Aorta (tissue), 5 donors: ENCODE measurements at regions not wholly inside any gene's neighbourhood (a gene's known extent, or its start where the extent isn't known, plus 50 kb on each side); places are given as distances from the start of the nearest gene placed in this dataset.
"Not testable (repeated sequence)": the region's sequence is repeated elsewhere in the genome, so short reads cannot be mapped to it uniquely, and the experiment has no call there.

Source experiments
- ATAC-seq: fragments of 200-7000 bp; cut with Tn5 transposase; one replicate; pipeline ENCODE4 v1.9.1; 2022; ENCODE audit warnings: moderate library complexity; ENCODE audit not compliant: low FRiP score
- DNase-seq, 2 donors: peaks; one replicate each; pipeline ENCODE4 v3.0.0-alpha.2; 2020
- H3K27ac ChIP-seq, 2 donors: one replicate each; pipeline ENCODE4 v1.5.1; 2013; ENCODE audit warnings: low read length in 2 of 2, mild to moderate bottlenecking in 2 of 2, moderate library complexity in 2 of 2, control low read depth in 1 of 2, inconsistent platforms in 1 of 2, low read depth in 1 of 2
- H3K27me3 ChIP-seq, 2 donors: one replicate each; pipeline ENCODE4 v1.6.1; 2013; ENCODE audit warnings: control low read depth in 1 of 2, low read length in 1 of 2, mild to moderate bottlenecking in 1 of 2, moderate library complexity in 1 of 2; ENCODE audit not compliant: insufficient read depth in 2 of 2, control insufficient read depth in 1 of 2
- H3K36me3 ChIP-seq, 2 donors: one replicate each; pipeline ENCODE4 v1.6.1; 2013; ENCODE audit warnings: control low read depth in 1 of 2, low read length in 1 of 2, mild to moderate bottlenecking in 1 of 2; ENCODE audit not compliant: insufficient read depth in 2 of 2, control insufficient read depth in 1 of 2
- H3K4me1 ChIP-seq, 2 donors: one replicate each; pipeline ENCODE4 v1.6.1; 2013; ENCODE audit warnings: low read length in 2 of 2, control low read depth in 1 of 2, mild to moderate bottlenecking in 1 of 2, moderate library complexity in 1 of 2; ENCODE audit not compliant: insufficient read depth in 2 of 2, control insufficient read depth in 1 of 2
- H3K4me3 ChIP-seq, 2 donors: one replicate each; pipeline ENCODE4 v1.5.1; 2013; ENCODE audit warnings: low read length in 2 of 2, control low read depth in 1 of 2, mild to moderate bottlenecking in 1 of 2
- H3K9me3 ChIP-seq: one replicate; pipeline ENCODE4 v1.6.1; 2013; ENCODE audit warnings: mild to moderate bottlenecking, low read length; ENCODE audit not compliant: control insufficient read depth
- WGBS, 2 donors: extraction: QIAGEN DNeasy Blood & Tissue Kit; methylation state at CpG; one replicate each; pipeline ENCODE4 v1.1.7; 2013; 5-methylcytosine and 5-hydroxymethylcytosine counted together
- intact Hi-C, 2 donors: fragments of 100-400 bp; cut with DNase I; formaldehyde crosslinking; loops; one replicate each; pipeline versions ENCODE4 v1.14.2 to v1.15.0; 2022
- donor health status: healthy with polysubstance abuse.
- donor health status: Bipolar disorder and iron deficiency.
- donor health status: DM: no; HTN: no; CAD: no.
- donor health status: DM: no; HTN: no; CAD: no.
- donor health status: DM: yes; HTN: yes; CAD: no.

DNA sequence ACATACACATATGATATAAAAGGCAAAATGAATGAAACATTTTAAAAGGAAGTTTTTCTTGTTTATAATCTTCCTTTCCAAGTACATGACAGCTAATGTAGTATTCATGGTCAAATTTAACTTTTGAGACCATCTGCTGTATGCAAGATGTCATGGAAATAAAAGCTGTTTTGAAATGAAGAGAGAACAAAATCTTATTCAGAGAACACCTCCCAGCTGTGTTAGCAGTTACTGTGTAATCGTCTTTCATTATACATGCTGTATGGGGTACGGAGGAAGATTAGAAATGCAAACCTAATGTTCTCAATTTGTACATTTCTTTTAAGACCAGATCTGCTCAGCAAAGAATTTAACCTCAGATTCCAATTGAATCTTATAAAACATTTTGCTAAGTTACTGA, 1182.3 kb downstream of the OTOL1 start:
- intact Hi-C loops: no loop called here
- no peaks in the 10 kb centered on the region for H3K27me3 ChIP-seq
- H3K4me3 ChIP-seq: no peak overlapping the region
- no peaks in the 10 kb centered on the region for H3K36me3 ChIP-seq
- H3K9me3 ChIP-seq: no peaks in the 10 kb centered on the region
- peaks cover 0 to 2% of the 10 kb centered on the region in 2 donors for H3K4me1 ChIP-seq
- DNase-seq: no peak
- whole genome bisulfite sequencing, 2 donors: 88 to 90% methylated on average over 2 of the region's 2 CpGs
- ATAC-seq: no peak
- no peak overlapping the region for H3K27ac ChIP-seq

DNA sequence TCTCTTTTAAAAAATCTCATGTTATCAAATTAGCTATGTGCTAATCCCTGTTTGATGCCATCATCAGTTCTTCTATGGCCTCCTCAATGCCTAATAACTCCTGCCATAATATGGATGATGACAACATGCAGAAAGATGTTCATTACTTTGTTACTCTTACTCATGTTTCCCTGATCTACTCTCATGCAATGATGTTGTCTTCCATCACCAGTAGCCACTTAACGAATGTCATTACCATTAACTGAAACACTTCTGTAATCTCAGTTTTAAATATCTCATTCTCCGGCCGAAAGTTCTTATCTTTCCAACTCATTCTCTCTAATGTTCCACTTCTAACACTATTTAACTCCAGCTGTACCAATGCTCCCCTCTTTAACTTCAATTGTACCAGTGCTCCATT, 1187.7 kb downstream of the OTOL1 start:
- Histone ChIP-seq H3K27me3 (no peaks in the 10 kb centered on the region), H3K4me1 (no peaks in the 10 kb centered on the region), H3K36me3 (no peaks in the 10 kb centered on the region), H3K9me3 (no peaks in the 10 kb centered on the region), H3K27ac (no peak overlapping the region), H3K4me3 (no peak overlapping the region)
- no peak for ATAC-seq
- intact Hi-C loops: no loop called here
- DNase-seq: no peak
- 45 to 57% methylated on average over 3 of the region's 3 CpGs for WGBS, 2 donors

DNA sequence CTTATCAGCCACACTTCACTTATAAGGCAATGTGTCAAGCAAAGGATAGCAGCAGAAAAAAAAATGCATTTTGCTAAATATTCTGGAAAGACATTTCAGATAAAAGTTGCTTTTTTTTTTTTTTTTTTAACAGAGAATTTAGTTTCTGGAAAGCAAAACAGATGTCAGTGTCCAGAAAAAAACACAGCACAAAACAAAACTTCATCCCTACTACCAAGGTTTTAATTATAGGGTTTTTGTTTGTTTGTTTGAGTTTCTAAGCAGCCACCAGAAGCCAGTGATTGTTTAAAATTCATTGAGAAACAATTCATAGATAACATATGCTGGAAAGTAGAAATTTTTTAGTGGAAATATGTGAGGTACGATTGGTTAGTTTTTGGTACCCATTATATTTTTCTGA, 1202.7 kb downstream of the OTOL1 start:
- Histone ChIP-seq H3K4me1 (no peaks in the 10 kb centered on the region), H3K4me3 (no peak overlapping the region), H3K27ac (no peak overlapping the region), H3K36me3 (no peaks in the 10 kb centered on the region), H3K9me3 (no peaks in the 10 kb centered on the region), H3K27me3 (no peaks in the 10 kb centered on the region)
- intact Hi-C loops: no loop called here
- 86 to 89% methylated on average over 1 of the region's 1 CpG for WGBS, 2 donors
- ATAC-seq: no peak
- DNase-seq: no peak

GRCh38 chr3:162701211-162701610, 1204.6 kb downstream of the OTOL1 start:
- 97% methylated on average over 4 of the region's 4 CpGs for WGBS, 2 donors
- intact Hi-C loops: no loop called here
- DNase-seq (no peak), ATAC-seq (no peak)
- H3K27me3 ChIP-seq: no peaks in the 10 kb centered on the region
- H3K36me3 ChIP-seq: no peaks in the 10 kb centered on the region
- no peaks in the 10 kb centered on the region for H3K4me1 ChIP-seq
- H3K27ac ChIP-seq: no peak overlapping the region
- no peaks in the 10 kb centered on the region for H3K9me3 ChIP-seq
- H3K4me3 ChIP-seq: no peak overlapping the region

DNA sequence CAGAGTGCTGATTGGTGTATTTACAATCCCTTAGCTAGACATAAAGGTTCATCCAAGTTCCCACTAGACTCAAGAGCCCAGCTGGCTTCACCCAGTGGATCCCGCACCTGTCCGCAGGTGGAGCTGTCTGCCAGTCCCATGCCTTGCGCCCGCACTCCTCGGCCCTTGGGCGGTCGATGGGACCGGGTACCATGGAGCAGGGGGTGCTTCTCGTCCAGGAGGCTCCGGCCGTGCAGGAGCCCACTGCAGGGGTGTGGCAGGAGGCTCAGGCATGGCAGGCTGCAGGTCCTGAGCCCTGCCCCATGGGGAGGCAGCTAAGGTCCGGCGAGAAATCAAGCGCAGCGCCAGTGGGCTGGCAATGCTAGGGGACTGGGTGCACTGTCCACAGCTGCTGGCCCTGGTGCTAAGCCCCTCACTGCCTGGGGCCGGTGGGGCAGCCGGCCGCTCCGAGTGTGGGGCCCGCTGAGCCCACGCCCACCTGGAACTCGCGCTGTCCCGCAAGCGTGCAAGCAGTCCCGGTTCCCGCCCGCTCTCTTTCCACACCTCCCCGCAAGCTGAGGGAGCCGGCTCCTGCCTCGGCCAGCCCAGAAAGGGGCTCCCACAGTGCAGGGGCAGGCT, 1206.3 kb downstream of the OTOL1 start:
- no peaks in the 10 kb centered on the region for H3K36me3 ChIP-seq
- no peak for ATAC-seq

GRCh38 chr3:162704238-162704637, 1207.6 kb downstream of the OTOL1 start:
- Histone ChIP-seq H3K27ac (no peak overlapping the region), H3K9me3 (no peaks in the 10 kb centered on the region), H3K27me3 (no peaks in the 10 kb centered on the region), H3K4me1 (no peaks in the 10 kb centered on the region), H3K4me3 (no peak overlapping the region), H3K36me3 (no peaks in the 10 kb centered on the region)
- DNase-seq: no peak
- WGBS, 2 donors: 10 to 17% methylated on average over 1 of the region's 1 CpG
- intact Hi-C loops: no loop called here
- no peak for ATAC-seq

More for the DNA sequence above, 1206.3 kb downstream of the OTOL1 start:
- H3K9me3 ChIP-seq: no peaks in the 10 kb centered on the region
- no peaks in the 10 kb centered on the region for H3K4me1 ChIP-seq
- H3K4me3 ChIP-seq: no peak overlapping the region
- intact Hi-C loops: no loop called here
- DNase-seq: no peak
- H3K27me3 ChIP-seq: no peaks in the 10 kb centered on the region
- WGBS, 2 donors: 91 to 95% methylated on average over 31 of the region's 31 CpGs
- no peak overlapping the region for H3K27ac ChIP-seq

- WGBS, 2 donors: 91 to 95% methylated on average over 5 of the region's 5 CpGs
- Histone ChIP-seq H3K27me3 (no peaks in the 10 kb centered on the region), H3K9me3 (no peaks in the 10 kb centered on the region), H3K27ac (no peak overlapping the region), H3K4me3 (no peak overlapping the region), H3K4me1 (no peaks in the 10 kb centered on the region), H3K36me3 (no peaks in the 10 kb centered on the region)
- DNase-seq: no peak
- ATAC-seq: no peak
- intact Hi-C loops: no loop called here
Observed at GRCh38 chr3:162704799-162705385, 1208.3 kb downstream of the OTOL1 start.

GRCh38 chr3:162708394-162708793, 1211.8 kb downstream of the OTOL1 start:
- H3K9me3 ChIP-seq, H3K27ac ChIP-seq, H3K4me1 ChIP-seq, H3K36me3 ChIP-seq, H3K4me3 ChIP-seq, H3K27me3 ChIP-seq, ATAC-seq, DNase-seq, intact Hi-C loops: not testable (repeated sequence)
- 83 to 86% methylated on average over 1 to 2 of the region's 2 CpGs for WGBS, 2 donors

DNA sequence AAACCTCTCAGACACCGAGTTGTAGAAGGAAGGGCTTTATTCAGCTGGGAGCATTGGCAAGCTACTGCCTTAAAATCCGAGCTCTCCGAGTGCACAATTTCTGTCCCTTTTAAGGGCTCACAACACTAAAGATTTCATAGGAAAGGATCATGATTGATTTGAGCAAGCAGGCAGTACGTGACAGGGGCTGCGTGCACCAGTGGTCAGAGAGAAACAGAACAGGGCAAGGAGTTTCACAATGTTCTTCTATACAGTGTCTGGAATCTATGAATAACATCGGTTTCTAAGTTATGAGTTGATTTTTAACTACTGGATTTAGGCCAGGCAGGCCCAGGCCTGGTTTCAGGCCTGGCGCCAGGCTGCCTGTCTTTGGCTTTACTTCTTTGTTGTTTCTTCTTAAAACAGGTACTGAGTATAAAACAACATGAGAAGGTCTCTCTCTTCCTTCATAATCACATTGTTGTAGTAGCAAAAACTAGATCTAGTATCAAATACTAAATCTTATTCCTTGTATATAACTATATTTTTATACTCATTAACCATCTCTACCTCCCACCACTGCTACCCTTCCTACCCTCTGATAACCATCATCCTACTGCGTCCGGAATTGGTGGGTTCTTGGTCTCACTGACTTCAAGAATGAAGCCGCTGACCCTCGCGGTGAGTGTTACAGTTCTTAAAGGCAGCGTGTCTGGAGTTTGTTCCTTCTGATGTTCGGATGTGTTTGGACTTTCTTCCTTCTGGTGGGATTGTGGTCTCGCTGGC, 1212.5 kb downstream of the OTOL1 start:
- WGBS, 2 donors: 32 to 58% methylated on average over 15 of the region's 15 CpGs
- peak in 1 of 2 donors; percentile 66 for DNase-seq
- H3K36me3 ChIP-seq, intact Hi-C loops, H3K9me3 ChIP-seq, H3K4me1 ChIP-seq, H3K4me3 ChIP-seq, ATAC-seq, H3K27me3 ChIP-seq: not testable (repeated sequence)
- H3K27ac ChIP-seq: peak overlapping the region in 1 of 2 donors; percentile 64
